GM12878 (cell line): ENCODE measurements at regions not wholly inside any gene's neighbourhood (a gene's known extent, or its start where the extent isn't known, plus 50 kb on each side); places are given as distances from the start of the nearest gene placed in this dataset.

Experiments
- ATAC-seq: fragments of 200-7000 bp; cut with Tn5 transposase; 3 replicates; pipeline ENCODE4 v1.9.1; 2020; ENCODE audit warnings: mild to moderate bottlenecking, moderate library complexity
- BruUV-seq: library from RNA; stranded (reverse); fragments of 400-500 nt; replicated peaks from 2 replicates; lab custom pipeline; 2021; lab: Mats Ljungman, UMichigan
- CTCF ChIA-PET: fragments of 300-600 bp; sonication (Branson Sonifier 250); formaldehyde crosslinking; extraction: SDS; loops from one replicate; lab custom pipeline; 2021; ENCODE audit warnings: inconsistent platforms; lab: Yijun Ruan, JAX
- POLR2A ChIA-PET: fragments of 350-600 bp; formaldehyde crosslinking; extraction: SDS; loops from one replicate; lab custom pipeline; 2021; ENCODE audit warnings: inconsistent platforms; lab: Charles Lee
- RAD21 ChIA-PET: fragments of 300-600 bp; sonication (Branson Sonifier 250); formaldehyde crosslinking; loops from one replicate; lab custom pipeline; 2023; ENCODE audit warnings: antibody characterized with exemption; ENCODE audit not compliant: unreplicated experiment; lab: Charles Lee
- SMC1A ChIA-PET: fragments of 300-600 bp; sonication (Branson Sonifier 250); formaldehyde crosslinking; loops from one replicate; lab custom pipeline; 2023; ENCODE audit not compliant: unreplicated experiment, uncharacterized antibody; lab: Charles Lee
- DNase-seq: peaks from one replicate; pipeline ENCODE4 v3.0.0-alpha.2; 2011; ENCODE audit warnings: low read depth, low spot score
- FAIRE-seq: peaks from 3 replicates; lab custom pipeline; 2011; peaks lifted over from hg19 to GRCh38; lab: Jason Lieb, UNC
- H2AFZ ChIP-seq: 2 replicates; pipeline ENCODE4 v1.6.0; 2011; ENCODE audit warnings: low read depth, low read length, control low read depth; ENCODE audit not compliant: control insufficient read depth
- H3K27ac ChIP-seq: 2 replicates; pipeline ENCODE4 v1.5.1; 2011; ENCODE audit warnings: control low read depth; ENCODE audit not compliant: control insufficient read depth, insufficient read depth
- H3K27me3 ChIP-seq, 2 experiments: replicated peaks in 1 of 2; 2 replicates each; pipeline versions ENCODE4 v1.6.0 to v1.6.1; 2011; ENCODE audit warnings: low read length in 1 of 2; ENCODE audit not compliant: control insufficient read depth in 2 of 2, insufficient read depth in 2 of 2
- H3K36me3 ChIP-seq, 2 experiments: 2 replicates each; pipeline ENCODE4 v1.5.1; 2011; ENCODE audit warnings: low read length in 1 of 2; ENCODE audit not compliant: control insufficient read depth in 2 of 2, insufficient read depth in 2 of 2
- H3K4me1 ChIP-seq: 2 replicates; pipeline ENCODE4 v1.6.1; 2011; ENCODE audit warnings: mild to moderate bottlenecking, low read length, moderate library complexity, mixed read lengths; ENCODE audit not compliant: control insufficient read depth, insufficient read depth
- H3K4me2 ChIP-seq: 2 replicates; pipeline ENCODE4 v1.6.0; 2011; ENCODE audit warnings: control low read depth; ENCODE audit not compliant: control insufficient read depth, insufficient read depth
- H3K4me3 ChIP-seq: fragments of 200-600 bp; sonication (generic); 2 replicates; pipeline ENCODE4 v1.5.1; 2016
- H3K79me2 ChIP-seq: 2 replicates; pipeline ENCODE4 v1.6.0; 2011; ENCODE audit warnings: low read length; ENCODE audit not compliant: control insufficient read depth, insufficient read depth
- H3K9ac ChIP-seq: 2 replicates; pipeline ENCODE4 v1.8.0; 2011; ENCODE audit warnings: low read length, control low read depth, mixed read lengths; ENCODE audit not compliant: control insufficient read depth, insufficient read depth
- H3K9me3 ChIP-seq: replicated peaks from 3 replicates; pipeline ENCODE4 v1.5.1; 2011; ENCODE audit warnings: mild to moderate bottlenecking, low read length; ENCODE audit not compliant: control insufficient read depth, insufficient read depth
- H4K20me1 ChIP-seq: 2 replicates; pipeline ENCODE4 v1.6.0; 2011; ENCODE audit not compliant: control insufficient read depth, insufficient read depth
- CREB1 ChIP-seq: IDR thresholded peaks from 2 replicates; pipeline ENCODE4 v1.6.1; 2012; ENCODE audit warnings: low read depth, mild to moderate bottlenecking, inconsistent platforms
- FOXK2 ChIP-seq: fragments of 450-650 bp; IDR thresholded peaks from 2 replicates; pipeline ENCODE4 v1.6.1; 2017; ENCODE audit warnings: mild to moderate bottlenecking, moderate library complexity
- HCFC1 ChIP-seq: fragments of 150-350 bp; IDR thresholded peaks from 2 replicates; pipeline ENCODE4 v1.6.1; 2014; ENCODE audit warnings: low read length
- JUND ChIP-seq: IDR thresholded peaks from 2 replicates; pipeline ENCODE4 v1.6.1; 2012; ENCODE audit warnings: low read depth, mild to moderate bottlenecking, low read length, improper control_type of control experiment, moderate library complexity
- MTA3 ChIP-seq: IDR thresholded peaks from 2 replicates; pipeline ENCODE4 v1.6.1; 2012; ENCODE audit warnings: low read length, inconsistent platforms, borderline replicate concordance
- NFIC ChIP-seq: IDR thresholded peaks from 2 replicates; pipeline ENCODE4 v1.6.1; 2012; ENCODE audit warnings: low read depth, mild to moderate bottlenecking, inconsistent platforms, low read length, moderate library complexity
- POLR2AphosphoS5 ChIP-seq: IDR thresholded peaks from 2 replicates; pipeline ENCODE4 v1.6.1; 2011; ENCODE audit warnings: mild to moderate bottlenecking, low read length, inconsistent platforms
- RCOR1 ChIP-seq: conservative IDR thresholded peaks from 2 replicates; pipeline ENCODE4 v1.6.1; 2012; ENCODE audit warnings: low read depth, low read length, improper control_type of control experiment
- RUNX3 ChIP-seq: IDR thresholded peaks from 2 replicates; pipeline ENCODE4 v1.6.1; 2012; ENCODE audit warnings: low read length, inconsistent platforms
- WGBS: methylation state at CpG from one replicate; pipeline ENCODE4 v1.1.6; 2016; ENCODE audit warnings: low lambda C conversion rate; ENCODE audit not compliant: insufficient replicate concordance, insufficient coverage; ENCODE audit errors: missing lambda C conversion rate; 5-methylcytosine and 5-hydroxymethylcytosine counted together
- in situ Hi-C: fragments of 300-500 bp; cut with MboI; formaldehyde crosslinking; loops from 9 replicates; pipeline ENCODE4 v1.14.3; 2018; ENCODE audit warnings: mixed read lengths
- intact Hi-C: fragments of 100-400 bp; cut with micrococcal nuclease; formaldehyde crosslinking; loops from one replicate; pipeline ENCODE4 v1.14.2; 2022; ENCODE audit not compliant: unreplicated experiment
- TF ChIP-seq, protein P1 (sequence below): IDR thresholded peaks from 2 replicates; pipeline ENCODE4 v1.6.1; 2012; ENCODE audit warnings: low read length, inconsistent platforms
- TF ChIP-seq, protein P2 (sequence below): IDR thresholded peaks from 2 replicates; pipeline ENCODE4 v1.6.1; 2011; ENCODE audit warnings: mild to moderate bottlenecking, low read depth, low read length, moderate library complexity; ENCODE audit not compliant: insufficient replicate concordance
- TF ChIP-seq, protein P3 (sequence below): fragments of 450-650 bp; IDR thresholded peaks from 2 replicates; pipeline ENCODE4 v1.6.1; 2017; ENCODE audit warnings: antibody characterized with exemption, mild to moderate bottlenecking, moderate library complexity
- TF ChIP-seq, protein P4 (sequence below): fragments of 450-650 bp; IDR thresholded peaks from 2 replicates; pipeline ENCODE4 v1.6.1; 2016; ENCODE audit warnings: mild to moderate bottlenecking
- TF ChIP-seq, protein P5 (sequence below): fragments of 150-350 bp; IDR thresholded peaks from 2 replicates; pipeline ENCODE4 v1.6.1; 2016; ENCODE audit warnings: low read depth, low read length
- TF ChIP-seq, protein P6 (sequence below): IDR thresholded peaks from 2 replicates; pipeline ENCODE4 v1.6.1; 2011; ENCODE audit warnings: low read depth, mild to moderate bottlenecking, low read length, moderate library complexity, borderline replicate concordance; ENCODE audit errors: extremely low read depth

DNA sequence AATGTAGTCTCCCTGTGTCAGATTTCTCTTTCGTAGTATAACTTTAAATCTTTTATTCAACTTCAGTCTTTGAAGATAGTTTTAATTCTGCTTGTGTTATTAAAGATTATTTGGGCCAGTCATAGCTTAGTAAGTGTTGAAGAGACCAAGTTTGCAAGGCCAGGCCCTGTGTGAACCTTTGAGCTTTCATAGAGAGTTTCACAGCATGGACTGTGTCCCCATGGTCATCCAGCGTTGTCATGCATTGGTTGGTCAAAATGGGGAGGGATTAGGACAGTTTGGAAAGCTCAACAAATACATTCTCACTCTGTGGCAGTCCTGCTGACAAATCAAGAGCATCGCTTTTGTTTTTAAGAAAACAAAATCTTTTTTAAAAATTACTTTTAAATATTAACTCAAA lies 74.6 kb upstream of the FAM83B start:
- ATAC-seq (no peak), DNase-seq (no peak), FAIRE-seq (no peak)
- POLR2A ChIA-PET, result no interaction called here
- Histone ChIP-seq H3K4me3 (no peak overlapping the region), H2AFZ (no peak overlapping the region), H3K27ac (no peak overlapping the region), H4K20me1 (no peaks in the 10 kb centered on the region), H3K9ac (no peak overlapping the region), H3K36me3 (no peaks in the 10 kb centered on the region), H3K4me1 (no peaks in the 10 kb centered on the region), H3K79me2 (no peaks in the 10 kb centered on the region), H3K9me3 (no peaks in the 10 kb centered on the region), H3K27me3 (no peaks in the 10 kb centered on the region), H3K4me2 (no peak overlapping the region)
- SMC1A ChIA-PET, result interaction anchor here (1.6 kb wide), 1 partner anchor 14 kb away, joined by 4 read pairs; no protein-coding TSS in a partner anchor
- TF ChIP-seq HCFC1, result no peak
- TF ChIP-seq NFIC, result no peak
- TF ChIP-seq, protein P1, sequence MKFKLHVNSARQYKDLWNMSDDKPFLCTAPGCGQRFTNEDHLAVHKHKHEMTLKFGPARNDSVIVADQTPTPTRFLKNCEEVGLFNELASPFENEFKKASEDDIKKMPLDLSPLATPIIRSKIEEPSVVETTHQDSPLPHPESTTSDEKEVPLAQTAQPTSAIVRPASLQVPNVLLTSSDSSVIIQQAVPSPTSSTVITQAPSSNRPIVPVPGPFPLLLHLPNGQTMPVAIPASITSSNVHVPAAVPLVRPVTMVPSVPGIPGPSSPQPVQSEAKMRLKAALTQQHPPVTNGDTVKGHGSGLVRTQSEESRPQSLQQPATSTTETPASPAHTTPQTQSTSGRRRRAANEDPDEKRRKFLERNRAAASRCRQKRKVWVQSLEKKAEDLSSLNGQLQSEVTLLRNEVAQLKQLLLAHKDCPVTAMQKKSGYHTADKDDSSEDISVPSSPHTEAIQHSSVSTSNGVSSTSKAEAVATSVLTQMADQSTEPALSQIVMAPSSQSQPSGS, result no peak
- TF ChIP-seq, protein P2, sequence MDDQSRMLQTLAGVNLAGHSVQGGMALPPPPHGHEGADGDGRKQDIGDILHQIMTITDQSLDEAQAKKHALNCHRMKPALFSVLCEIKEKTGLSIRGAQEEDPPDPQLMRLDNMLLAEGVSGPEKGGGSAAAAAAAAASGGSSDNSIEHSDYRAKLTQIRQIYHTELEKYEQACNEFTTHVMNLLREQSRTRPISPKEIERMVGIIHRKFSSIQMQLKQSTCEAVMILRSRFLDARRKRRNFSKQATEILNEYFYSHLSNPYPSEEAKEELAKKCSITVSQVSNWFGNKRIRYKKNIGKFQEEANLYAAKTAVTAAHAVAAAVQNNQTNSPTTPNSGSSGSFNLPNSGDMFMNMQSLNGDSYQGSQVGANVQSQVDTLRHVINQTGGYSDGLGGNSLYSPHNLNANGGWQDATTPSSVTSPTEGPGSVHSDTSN, result no peak
- no peak for TF ChIP-seq CREB1
- no peak for TF ChIP-seq RUNX3
- TF ChIP-seq, protein P3, sequence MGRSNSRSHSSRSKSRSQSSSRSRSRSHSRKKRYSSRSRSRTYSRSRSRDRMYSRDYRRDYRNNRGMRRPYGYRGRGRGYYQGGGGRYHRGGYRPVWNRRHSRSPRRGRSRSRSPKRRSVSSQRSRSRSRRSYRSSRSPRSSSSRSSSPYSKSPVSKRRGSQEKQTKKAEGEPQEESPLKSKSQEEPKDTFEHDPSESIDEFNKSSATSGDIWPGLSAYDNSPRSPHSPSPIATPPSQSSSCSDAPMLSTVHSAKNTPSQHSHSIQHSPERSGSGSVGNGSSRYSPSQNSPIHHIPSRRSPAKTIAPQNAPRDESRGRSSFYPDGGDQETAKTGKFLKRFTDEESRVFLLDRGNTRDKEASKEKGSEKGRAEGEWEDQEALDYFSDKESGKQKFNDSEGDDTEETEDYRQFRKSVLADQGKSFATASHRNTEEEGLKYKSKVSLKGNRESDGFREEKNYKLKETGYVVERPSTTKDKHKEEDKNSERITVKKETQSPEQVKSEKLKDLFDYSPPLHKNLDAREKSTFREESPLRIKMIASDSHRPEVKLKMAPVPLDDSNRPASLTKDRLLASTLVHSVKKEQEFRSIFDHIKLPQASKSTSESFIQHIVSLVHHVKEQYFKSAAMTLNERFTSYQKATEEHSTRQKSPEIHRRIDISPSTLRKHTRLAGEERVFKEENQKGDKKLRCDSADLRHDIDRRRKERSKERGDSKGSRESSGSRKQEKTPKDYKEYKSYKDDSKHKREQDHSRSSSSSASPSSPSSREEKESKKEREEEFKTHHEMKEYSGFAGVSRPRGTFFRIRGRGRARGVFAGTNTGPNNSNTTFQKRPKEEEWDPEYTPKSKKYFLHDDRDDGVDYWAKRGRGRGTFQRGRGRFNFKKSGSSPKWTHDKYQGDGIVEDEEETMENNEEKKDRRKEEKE, result no peak
- no peak for TF ChIP-seq JUND
- TF ChIP-seq, protein P4, sequence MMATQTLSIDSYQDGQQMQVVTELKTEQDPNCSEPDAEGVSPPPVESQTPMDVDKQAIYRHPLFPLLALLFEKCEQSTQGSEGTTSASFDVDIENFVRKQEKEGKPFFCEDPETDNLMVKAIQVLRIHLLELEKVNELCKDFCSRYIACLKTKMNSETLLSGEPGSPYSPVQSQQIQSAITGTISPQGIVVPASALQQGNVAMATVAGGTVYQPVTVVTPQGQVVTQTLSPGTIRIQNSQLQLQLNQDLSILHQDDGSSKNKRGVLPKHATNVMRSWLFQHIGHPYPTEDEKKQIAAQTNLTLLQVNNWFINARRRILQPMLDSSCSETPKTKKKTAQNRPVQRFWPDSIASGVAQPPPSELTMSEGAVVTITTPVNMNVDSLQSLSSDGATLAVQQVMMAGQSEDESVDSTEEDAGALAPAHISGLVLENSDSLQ, result no peak
- TF ChIP-seq POLR2AphosphoS5, result no peak
- no peak for TF ChIP-seq RCOR1
- TF ChIP-seq, protein P5, sequence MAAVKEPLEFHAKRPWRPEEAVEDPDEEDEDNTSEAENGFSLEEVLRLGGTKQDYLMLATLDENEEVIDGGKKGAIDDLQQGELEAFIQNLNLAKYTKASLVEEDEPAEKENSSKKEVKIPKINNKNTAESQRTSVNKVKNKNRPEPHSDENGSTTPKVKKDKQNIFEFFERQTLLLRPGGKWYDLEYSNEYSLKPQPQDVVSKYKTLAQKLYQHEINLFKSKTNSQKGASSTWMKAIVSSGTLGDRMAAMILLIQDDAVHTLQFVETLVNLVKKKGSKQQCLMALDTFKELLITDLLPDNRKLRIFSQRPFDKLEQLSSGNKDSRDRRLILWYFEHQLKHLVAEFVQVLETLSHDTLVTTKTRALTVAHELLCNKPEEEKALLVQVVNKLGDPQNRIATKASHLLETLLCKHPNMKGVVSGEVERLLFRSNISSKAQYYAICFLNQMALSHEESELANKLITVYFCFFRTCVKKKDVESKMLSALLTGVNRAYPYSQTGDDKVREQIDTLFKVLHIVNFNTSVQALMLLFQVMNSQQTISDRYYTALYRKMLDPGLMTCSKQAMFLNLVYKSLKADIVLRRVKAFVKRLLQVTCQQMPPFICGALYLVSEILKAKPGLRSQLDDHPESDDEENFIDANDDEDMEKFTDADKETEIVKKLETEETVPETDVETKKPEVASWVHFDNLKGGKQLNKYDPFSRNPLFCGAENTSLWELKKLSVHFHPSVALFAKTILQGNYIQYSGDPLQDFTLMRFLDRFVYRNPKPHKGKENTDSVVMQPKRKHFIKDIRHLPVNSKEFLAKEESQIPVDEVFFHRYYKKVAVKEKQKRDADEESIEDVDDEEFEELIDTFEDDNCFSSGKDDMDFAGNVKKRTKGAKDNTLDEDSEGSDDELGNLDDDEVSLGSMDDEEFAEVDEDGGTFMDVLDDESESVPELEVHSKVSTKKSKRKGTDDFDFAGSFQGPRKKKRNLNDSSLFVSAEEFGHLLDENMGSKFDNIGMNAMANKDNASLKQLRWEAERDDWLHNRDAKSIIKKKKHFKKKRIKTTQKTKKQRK, result no peak
- no peak for TF ChIP-seq FOXK2
- TF ChIP-seq, protein P6, sequence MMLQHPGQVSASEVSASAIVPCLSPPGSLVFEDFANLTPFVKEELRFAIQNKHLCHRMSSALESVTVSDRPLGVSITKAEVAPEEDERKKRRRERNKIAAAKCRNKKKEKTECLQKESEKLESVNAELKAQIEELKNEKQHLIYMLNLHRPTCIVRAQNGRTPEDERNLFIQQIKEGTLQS, result no peak
- no peak for TF ChIP-seq MTA3
- intact Hi-C loops, result no loop called here
- CTCF ChIA-PET, result interaction anchor here (0.7 kb wide), 1 partner anchor 21 kb away, joined by 3 read pairs; no protein-coding TSS in a partner anchor
- WGBS, result 36% methylated on average over 3 of the region's 3 CpGs
- BruUV-seq, result no TSS peak
- in situ Hi-C loops, result no loop called here
- RAD21 ChIA-PET, result no interaction called here
